NCI-H1417 (cell line): ENCODE measurements at regions not wholly inside any gene's neighbourhood (a gene's known extent, or its start where the extent isn't known, plus 50 kb on each side); places are given as distances from the start of the nearest gene placed in this dataset.
"Not testable (repeated sequence)": the region's sequence is repeated elsewhere in the genome, so short reads cannot be mapped to it uniquely, and the experiment has no call there.

Experiments
- DNase-seq, 3 experiments: peaks; one replicate each; lab custom pipeline; 2025; lab: John Stamatoyannopoulos, UW

DNA sequence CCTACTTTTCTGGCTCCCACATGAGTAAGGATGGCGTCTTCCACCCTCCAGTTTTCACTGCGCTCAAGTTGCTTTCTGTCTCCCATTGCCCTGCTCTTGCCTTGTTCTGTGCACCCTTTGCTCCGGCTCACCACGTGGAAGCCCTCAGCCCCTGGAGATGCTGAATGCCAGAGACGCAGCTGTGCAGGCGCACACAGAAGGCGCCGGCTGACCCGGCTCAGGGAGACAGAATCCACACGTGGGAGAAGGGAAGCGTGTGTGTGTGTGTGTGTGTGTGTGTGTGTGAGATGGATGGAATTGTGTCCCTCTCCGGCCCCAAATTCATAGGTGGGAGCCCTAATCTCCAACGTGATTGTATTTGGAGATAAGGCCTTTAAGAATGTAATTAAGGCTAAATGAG is 118.2 kb upstream of the ERRFI1 start:
- no peak for DNase-seq

DNA sequence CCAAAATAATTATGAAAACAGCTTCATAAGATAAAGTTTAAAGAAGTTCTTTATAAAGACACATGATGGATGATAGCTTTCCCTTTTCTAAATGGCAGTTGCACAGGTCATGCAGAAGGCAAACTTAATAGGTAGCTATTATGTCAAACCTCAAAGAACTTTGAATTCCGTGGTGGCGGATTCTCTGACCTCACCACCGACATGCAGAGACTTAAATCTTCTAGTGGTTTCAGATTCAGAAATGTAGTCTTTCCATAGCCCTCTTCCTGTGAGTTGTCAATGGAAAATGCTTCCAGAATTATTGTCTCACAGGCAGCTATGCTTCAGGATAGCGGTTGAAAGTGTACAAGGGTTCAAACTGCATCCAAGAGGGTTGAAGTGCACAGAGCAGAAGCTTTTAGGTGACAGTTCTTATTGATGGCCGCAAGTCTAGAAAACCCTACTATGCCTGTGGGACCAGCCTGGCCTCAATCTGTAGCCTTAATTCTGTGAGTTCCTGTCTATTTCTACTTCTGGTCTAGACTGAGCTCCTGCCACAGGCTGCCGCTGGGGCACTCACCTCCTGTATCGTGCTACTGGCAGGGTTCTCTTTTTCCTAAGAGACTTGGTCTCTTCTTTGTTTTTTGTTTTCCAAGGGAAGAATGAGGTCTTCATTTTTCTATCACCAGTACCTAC is 117.0 kb upstream of the ERRFI1 start:
- no peak for DNase-seq

DNA sequence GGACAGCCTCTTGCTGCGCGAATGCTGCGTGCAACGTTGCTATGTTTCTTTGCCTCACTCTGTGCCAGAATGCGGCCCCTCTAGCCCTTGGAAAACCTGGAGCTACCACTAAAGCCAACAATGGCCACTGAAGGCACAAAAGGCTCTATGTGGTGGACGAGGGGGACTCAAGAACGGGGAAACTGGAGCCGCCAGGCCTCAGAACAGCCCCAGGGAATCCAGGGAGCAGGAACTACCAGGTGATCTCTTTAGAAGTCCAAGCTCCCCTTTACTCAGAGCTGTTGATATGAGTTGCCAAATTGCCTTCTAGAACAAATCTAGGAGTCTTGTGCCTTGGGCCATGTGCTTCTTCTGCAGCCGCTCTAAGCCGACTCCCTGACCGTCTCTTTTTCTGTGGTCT is 113.8 kb upstream of the ERRFI1 start:
- DNase-seq = no peak

DNA sequence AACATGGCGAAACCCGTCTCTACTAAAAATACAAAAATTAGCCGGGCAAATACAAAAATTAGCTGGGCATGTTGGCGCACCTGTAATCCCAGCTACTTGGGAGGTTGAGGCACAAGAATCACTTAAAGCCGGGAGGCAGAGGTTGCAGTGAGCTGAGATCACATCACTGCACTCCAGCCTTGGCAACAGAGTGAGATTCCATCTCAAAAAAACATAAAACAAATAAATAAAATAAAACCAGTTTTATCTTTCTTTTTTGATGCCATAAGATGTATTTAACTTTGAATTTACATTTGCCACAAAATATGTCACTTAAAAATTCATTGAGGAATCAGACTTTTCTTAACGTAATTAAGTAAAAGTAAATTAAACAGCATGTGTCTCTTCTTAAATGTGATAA is 113.3 kb upstream of the ERRFI1 start:
- DNase-seq = no peak

DNA sequence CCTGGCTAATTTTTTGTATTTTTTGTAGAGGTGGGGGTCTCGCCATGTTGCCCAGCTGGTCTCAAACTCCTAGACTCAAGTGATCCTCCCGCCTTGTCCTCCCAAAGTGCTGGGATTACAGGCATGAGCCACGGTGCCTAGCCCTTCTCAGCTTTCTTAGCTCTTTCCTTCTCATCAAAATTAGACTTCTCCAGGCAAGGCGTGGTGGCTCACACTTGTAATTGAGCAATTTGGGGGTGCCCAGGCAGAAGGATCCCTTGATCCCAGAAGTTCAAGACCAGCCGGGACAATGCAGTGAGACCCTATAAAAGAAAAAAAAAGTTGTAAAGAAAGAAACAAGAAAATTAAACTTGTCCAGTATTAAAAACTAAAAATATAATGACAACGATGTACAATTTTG is 112.6 kb upstream of the ERRFI1 start:
- DNase-seq = no peak

DNA sequence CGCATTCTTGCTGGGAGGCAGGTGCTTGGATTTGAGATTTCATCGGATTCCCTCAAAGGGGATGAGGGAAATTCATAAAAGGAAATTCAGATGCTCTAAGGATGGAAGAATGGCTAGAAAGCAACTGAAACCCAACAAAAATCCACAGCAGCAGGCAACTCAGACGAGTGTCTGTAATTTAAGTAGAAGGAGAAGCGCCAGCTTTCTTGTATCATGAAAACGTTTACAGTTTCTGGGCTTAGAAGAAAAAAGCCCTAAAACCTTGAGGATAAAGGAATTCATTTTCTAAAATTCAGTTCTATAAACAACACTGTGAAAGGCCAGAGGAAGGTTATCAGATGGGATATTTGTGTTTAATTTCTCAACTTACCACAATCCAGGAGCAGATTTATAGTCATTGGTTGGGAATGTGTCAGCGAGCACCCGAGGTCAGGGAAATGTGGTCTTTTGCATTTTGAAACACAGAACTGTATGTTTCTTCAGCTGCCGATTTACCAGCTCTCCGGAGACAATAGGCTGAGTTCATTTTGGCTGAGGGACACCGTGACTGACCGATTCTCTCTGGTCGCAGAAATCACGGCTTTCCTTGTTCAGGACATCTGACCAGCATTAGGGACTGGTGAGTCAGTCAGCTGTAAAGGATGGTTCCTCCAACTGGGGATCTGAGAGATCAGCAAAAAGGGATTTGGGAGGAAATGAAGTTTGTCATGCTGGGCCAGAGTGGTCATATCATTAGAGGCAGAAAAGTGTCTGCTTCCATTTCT is 111.6 kb upstream of the ERRFI1 start:
- no peak for DNase-seq

DNA sequence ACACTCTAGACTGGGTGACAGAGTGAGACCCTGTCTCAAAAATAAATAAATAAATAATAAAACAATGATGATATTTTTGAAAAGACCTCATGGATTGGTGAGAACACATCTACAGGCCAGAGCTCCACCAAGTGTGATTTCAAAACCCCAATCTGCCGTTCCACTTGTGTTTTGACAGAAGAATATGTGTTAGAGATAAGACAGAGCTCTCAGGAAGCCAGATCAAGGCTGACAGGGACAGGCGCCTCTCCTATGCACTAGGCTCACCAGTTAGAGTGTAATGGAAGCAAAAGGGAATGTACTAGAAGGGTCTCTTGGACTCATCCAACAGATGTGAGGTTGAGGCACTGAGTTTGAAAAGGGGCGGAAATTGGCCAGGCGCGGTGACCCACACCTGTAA is 110.7 kb upstream of the ERRFI1 start:
- DNase-seq = no peak

DNA sequence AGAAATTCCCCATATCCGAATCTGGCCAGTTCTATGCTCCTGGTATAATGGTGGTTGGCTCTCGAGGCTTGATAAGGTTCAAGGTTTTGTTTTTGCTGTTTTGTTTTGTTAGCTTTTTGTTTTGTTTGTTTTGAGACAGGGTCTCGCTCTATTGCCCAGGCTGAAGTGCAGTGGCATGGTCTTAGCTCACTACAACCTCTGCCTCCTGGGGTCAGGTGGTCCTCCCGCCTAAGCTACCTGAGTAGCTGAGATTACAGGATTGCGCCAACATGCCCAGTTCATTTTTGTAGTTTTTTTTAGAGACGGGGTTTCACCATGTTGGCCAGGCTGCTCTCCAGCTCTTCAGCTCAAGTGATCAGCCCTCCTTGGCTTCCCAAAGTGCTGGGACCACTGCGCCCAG is 109.1 kb upstream of the ERRFI1 start:
- no peak for DNase-seq

DNA sequence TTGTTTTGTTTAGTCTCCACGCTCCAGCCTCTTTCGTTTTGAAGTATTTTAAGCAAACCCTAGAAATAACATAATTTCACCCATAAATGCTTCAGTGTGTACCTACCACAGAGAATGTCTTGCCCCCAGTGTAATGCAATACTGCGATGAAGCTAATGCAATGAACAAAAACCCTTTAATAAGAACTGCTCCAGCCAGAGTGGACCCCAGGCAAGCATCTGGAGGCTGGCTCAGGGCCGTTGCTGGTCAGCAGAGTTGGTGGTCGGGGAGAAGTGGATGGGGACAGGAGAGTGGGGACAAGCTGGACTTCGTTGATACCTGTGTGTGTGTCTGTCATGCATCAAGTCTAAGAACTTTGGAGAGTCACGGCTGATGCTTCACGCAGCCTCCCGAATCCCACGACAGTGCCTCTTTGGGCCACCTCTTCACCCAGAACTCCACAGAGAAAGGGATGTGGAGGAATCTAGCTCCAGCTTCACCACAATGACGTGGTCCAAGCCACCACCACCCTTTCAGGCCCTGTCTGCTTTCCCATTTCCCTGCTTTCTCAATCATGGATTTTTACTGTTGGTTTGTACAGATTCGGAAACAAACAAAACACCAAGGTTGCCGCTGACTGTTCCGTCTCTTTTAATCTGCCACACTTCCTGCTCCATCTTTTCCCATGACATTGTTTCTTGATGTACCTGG is 108.6 kb upstream of the ERRFI1 start:
- DNase-seq = no peak

DNA sequence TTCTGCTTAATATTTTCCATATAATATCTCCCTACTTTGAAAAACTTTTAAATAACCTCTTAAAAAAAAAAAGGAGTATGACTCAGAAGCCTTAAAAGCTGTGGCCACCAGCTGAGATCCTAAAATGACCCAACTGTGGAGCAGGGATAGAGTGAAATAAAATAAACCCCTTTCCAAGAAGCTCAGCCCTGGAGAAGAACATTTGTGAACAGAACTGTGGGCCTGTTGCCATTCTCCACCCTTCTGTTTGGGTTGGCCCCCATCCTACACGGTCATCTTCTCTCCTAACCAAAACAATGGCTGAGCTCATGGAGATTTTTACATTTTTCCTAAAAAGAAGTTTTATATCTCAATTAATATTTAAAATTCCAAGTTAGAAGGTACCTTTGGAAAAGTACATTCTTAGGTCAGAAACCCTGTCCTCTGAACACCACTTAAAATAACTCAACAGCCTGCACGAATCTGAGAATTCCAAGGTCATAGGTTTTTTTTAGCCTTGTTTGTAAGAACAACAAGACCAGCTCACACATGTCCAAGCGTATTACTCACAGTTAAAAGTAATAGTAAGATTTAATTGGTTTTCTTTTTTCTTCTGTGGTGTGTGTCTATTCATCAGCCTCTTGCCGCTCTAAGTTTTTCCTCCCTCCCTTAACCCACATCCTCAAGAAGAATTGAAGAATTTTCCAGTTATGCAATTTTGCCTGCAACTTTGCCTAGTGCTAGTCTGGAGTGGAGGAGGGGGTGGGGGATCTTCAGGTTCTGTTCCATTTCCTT is 107.7 kb upstream of the ERRFI1 start:
- no peak for DNase-seq

DNA sequence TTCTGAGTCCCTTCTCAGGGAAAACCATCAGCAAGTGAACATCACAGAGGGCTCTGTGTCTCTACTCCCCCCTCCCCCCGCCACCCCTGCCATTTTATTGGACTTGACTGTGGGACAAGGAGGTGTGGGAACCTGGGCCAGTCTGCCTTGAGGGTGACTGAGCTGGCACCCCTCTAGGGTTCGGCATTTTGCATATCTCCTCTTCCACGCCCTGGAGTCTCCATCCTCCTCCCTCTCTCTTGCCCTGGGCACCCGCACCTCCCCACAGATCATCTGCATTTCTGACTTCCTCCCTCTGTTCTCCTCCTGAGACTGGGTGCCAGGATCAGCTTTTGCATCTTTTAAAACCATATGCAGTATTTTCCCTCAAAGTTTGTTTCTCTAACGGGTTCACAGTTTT is 107.1 kb upstream of the ERRFI1 start:
- no peak for DNase-seq

DNA sequence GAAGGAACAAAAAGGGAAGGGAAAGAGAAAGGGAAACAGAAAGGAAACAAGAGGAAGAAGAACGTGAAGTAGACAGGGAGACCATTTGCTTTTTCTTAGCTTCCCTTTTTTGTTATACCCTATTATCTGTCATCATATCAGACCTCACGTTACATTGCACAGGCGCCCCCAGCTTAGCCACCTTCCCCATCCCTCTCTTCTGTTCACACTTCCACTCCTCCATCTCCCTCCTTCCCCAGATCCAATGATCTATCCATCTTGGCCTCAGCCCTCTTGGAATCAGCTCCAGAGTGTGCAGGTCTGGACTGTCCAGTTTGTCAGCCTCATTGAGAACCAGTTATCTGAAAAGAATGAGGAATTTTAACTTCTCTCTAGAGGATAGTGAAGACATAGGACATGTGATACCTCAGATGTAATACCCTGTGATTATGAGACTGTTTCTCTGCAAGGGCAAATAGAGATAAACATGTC is 101.1 kb upstream of the ERRFI1 start:
- no peak for DNase-seq

DNA sequence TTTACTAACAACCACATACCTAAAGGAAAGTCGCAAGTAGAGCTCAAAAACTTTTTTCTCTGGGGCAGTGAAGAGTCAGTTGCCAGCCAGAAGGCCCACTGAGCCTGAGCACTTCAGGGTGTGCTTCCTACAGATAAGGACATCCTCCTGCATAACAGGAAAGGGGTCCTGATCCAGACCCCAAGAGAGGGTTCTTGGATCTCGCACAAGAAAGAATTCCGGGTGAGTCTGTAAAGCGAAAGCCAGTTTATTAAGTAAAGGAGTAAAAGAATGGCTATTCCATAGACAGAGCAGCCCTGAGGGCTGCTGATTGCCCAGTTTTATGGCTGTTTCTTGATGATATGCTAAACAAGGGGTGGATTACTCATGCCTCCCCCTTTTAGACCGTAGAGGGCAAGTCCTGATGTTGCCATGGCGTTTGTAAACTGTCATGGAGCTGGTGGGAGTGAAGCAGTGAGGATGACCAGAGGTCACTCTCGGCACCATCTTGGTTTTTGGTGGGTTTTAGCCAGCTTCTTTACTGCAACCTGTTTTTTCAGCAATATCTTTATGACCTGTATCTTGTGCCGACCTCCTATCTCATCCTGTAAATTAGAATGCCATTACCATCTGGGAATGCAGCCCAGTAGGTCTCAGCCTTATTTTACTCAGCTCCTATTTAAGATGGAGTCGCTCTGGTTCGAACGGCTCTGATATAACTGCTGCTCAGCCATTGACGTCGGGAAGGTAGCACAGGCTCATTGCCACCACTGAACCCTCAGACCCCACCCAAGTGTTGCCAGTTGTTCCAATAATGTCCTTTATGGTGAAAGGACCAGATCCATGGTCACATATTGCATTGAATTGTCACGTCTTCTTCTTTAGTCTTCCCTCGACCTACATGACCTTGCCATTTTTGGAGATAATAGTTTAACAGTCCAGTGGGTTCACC is 96.6 kb upstream of the ERRFI1 start:
- no peak for DNase-seq

DNA sequence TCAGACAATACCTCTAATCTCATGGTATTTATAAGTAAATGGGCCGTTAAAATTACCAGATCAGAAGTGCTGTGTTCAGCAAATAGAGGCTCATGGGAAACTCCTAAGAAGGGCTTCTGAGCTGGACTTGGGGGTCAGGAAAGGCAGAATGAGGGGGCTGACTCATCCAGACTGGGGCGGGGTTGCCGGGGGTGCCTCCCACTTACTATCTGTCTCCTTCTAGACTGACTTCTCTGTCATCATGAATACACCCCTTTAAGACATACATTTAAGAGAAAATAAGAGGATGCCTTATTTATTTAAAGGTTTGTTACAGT is 96.0 kb upstream of the ERRFI1 start:
- DNase-seq = no peak

DNA sequence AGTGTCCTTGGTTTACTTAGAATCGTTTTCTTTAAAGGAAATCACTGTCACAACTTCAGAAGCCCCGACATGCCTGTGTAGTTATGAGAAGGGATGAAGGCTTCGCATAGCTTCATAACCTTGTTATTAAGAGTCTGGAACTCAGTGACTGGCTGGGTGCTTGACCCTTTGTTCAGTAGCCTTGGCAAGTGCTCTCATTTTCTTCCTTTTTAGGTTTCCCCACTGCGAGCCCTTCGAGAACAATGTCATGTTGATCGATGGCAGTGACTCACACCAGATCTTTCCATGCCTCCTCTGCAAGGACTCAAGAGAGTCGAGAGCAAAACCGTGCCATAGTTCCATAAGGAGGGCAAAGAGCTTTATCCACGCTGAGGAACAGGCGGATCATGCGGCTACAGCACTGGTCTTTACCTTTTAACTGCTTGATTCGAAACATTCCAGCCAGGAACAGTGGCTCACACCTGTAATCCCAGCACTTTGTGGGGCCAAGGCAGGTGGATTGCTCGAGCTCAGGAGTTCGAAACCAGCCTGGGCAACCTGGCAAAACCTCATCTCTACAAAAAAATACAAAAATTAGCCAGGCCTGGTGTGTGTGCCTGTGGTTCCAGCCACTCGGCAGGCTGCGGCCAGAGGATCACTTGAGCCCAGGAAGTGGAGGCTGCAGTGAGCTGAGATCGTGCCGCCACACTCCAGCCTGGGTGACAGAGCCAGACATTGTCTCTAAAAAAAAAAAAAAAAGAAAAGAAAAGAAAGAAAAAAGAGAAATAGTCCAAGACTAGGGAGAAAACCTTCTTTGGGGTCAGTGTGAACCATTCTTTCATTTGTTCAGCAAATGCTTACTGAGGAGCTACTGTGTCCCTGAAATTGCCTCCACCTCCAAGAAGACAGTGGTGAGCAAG is 95.4 kb upstream of the ERRFI1 start:
- no peak for DNase-seq

DNA sequence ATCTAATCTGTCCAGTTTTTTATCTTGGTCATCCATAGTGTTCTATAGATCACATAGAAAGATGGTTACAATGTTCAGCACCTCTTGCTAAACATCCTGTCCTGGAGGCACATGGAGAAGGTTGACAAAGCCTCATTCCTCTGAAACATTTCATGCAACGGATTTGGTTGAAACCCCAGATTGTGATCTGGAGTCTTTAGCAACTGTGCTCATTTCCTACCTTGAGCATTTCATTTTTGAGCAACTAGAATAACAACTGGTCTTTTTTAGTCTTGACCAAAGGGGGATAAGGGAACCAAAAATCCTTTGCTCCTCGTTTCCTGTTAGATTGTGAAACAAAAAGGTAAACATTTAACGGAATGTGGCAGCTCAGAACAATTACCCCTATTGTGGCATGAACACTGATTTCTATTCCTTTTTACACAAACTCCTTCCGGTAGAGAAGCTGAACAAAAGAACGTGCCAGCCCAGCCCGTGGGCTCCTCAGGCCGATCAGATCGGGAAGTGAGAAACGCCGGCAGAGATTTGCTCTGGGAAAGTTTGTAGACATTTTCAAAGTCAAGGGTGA is 94.7 kb upstream of the ERRFI1 start:
- DNase-seq = no peak

DNA sequence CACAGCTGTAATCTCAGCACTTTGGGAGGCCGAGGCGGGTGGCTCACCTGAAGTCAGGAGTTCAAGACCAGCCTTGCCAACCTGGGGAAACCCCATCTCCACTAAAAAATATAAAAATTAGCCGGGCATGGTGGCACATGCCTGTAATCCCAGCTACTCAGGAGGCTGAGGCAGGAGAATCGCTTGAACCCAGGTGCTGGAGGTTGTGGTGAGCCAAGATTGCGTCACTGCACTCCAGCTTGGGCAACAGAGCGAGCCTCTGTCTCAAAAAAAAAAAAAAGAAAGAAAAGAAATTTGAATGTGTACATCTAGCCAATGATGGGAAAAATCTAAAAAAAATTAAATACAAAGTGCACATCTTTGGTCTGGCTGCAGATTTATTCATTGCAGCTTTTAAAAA is 92.6 kb upstream of the ERRFI1 start:
- DNase-seq = not testable (repeated sequence)

DNA sequence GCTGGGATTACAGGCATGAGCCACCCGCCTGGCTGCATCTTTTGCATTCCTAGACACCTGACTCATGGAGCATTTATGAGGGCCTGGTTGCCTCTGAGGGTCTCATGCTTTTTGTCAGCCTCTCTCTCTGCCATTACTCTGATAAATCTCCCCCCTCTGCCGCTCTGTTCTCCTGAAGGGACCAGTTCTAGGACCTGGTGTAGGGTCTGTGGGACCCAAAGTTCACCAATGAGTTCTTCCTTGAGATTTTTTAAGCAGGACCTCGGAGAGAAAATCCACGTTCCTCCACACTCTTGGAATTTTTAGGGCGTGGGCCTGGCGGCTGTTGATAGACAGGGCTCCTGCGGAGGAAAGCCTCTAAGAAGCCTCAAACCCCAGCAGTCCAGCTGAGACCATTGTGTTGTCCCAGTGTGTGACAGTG is 91.9 kb upstream of the ERRFI1 start:
- no peak for DNase-seq

DNA sequence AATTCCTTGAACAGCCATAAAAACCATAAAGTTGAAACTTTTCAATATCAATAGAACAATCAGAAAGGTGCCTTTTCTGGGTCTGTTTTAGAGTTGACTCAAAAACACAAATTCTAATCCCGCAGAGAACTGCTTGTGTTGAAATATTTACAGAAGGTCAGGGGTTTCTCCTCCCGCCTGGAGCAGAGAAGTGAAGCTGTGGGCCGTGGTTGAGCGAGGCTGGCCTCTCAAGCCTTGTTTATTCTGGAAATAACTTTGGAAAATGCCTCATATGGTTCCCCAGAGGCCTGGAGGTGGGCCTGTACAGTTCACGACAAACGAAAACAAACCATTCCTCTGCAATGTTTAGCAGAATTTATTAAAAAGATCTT is 90.8 kb upstream of the ERRFI1 start:
- no peak for DNase-seq

DNA sequence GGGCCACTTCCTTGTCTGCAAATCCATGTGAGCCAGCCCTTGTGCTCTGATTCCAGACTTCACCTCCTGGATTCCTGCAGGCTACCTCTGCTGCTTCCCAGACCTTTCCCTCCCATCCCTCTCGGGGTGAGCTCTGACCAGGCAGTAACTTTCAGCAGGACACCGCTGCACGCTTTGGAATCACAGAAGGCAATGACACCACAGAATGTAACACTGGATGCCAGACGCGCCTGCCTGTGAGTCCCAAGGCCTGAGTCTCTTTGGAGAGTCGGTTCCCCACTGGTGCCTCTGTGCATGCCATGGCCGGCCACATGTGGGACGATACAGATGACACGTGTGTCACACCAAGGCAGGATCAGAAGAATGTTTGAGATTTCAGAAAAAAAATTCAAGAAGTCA is 89.7 kb upstream of the ERRFI1 start:
- DNase-seq = no peak
